Caco-2 (cell line): ENCODE measurements at regions not wholly inside any gene's neighbourhood (a gene's known extent, or its start where the extent isn't known, plus 50 kb on each side); places are given as distances from the start of the nearest gene placed in this dataset.

Source experiments
- BruUV-seq: library from RNA; stranded (reverse); fragments of 400-500 nt; replicated peaks from 2 replicates; lab custom pipeline; 2021; lab: Mats Ljungman, UMichigan
- CTCF ChIA-PET: fragments of 300-600 bp; sonication (Branson Sonifier 250); formaldehyde crosslinking; loops from one replicate; lab custom pipeline; 2022; ENCODE audit warnings: antibody characterized with exemption; lab: Charles Lee
- POLR2A ChIA-PET: fragments of 300-600 bp; sonication (Branson Sonifier 250); formaldehyde crosslinking; loops from one replicate; lab custom pipeline; 2022; ENCODE audit warnings: antibody characterized with exemption; lab: Charles Lee
- DNase-seq, 2 experiments: peaks; one replicate each; pipeline versions ENCODE4 v3.0.0 to v3.0.0-alpha.2; 2020 to 2022
- H3K27me3 ChIP-seq: replicated peaks from 2 replicates; pipeline ENCODE4 v1.6.0; 2011; ENCODE audit warnings: low read length; ENCODE audit not compliant: control insufficient read depth, insufficient read depth
- H3K36me3 ChIP-seq: 2 replicates; pipeline ENCODE4 v1.5.1; 2011; ENCODE audit warnings: low read length; ENCODE audit not compliant: control insufficient read depth, insufficient read depth
- H3K4me1 ChIP-seq: fragments of 250-450 bp; sonication (Bioruptor Pico); 2 replicates; pipeline ENCODE4 v1.5.1; 2020; ENCODE audit warnings: mild to moderate bottlenecking
- H3K4me3 ChIP-seq: 2 replicates; pipeline ENCODE4 v1.5.1; 2011; ENCODE audit warnings: low read depth, mild to moderate bottlenecking, control low read depth, low read length
- H3K9me3 ChIP-seq: fragments of 250-450 bp; sonication (Bioruptor Pico); 2 replicates; pipeline ENCODE4 v1.5.1; 2020; ENCODE audit warnings: mild to moderate bottlenecking, moderate library complexity
- H3K27ac Mint-ChIP-seq: one replicate; pipeline ENCODE4 v1.8.0; 2022; ENCODE audit warnings: mixed read lengths; ENCODE audit not compliant: unreplicated experiment
- H3K27me3 Mint-ChIP-seq: one replicate; pipeline ENCODE4 v1.8.0; 2022; ENCODE audit warnings: mixed read lengths; ENCODE audit not compliant: insufficient read depth, unreplicated experiment
- H3K36me3 Mint-ChIP-seq: one replicate; pipeline ENCODE4 v1.8.0; 2022; ENCODE audit warnings: mild to moderate bottlenecking, mixed read lengths; ENCODE audit not compliant: insufficient read depth, unreplicated experiment
- H3K4me1 Mint-ChIP-seq: one replicate; pipeline ENCODE4 v1.8.0; 2022; ENCODE audit warnings: low read depth, mixed read lengths; ENCODE audit not compliant: unreplicated experiment
- H3K4me3 Mint-ChIP-seq: one replicate; pipeline ENCODE4 v1.8.0; 2022; ENCODE audit warnings: mild to moderate bottlenecking, moderate library complexity, mixed read lengths; ENCODE audit not compliant: unreplicated experiment
- H3K9me3 Mint-ChIP-seq: one replicate; pipeline ENCODE4 v1.8.0; 2022; ENCODE audit warnings: mixed read lengths; ENCODE audit not compliant: unreplicated experiment
- CTCF ChIP-seq, 2 experiments: fragments of 200-600 bp in 1 of 2; IDR thresholded peaks; 1 replicate in 1 of 2; 2 replicates in 1 of 2; pipeline versions ENCODE4 v1.5.1 to v1.8.0; 2011 to 2022; ENCODE audit warnings: antibody characterized with exemption in 1 of 2, control low read depth in 1 of 2, inconsistent platforms in 1 of 2, low read depth in 1 of 2, low read length in 1 of 2, mild to moderate bottlenecking in 1 of 2, moderate library complexity in 1 of 2; ENCODE audit not compliant: insufficient read depth in 1 of 2, severe bottlenecking in 1 of 2, unreplicated experiment in 1 of 2
- intact Hi-C: fragments of 100-400 bp; cut with micrococcal nuclease; formaldehyde crosslinking; loops from one replicate; pipeline ENCODE4 v1.10.0; 2022; ENCODE audit not compliant: unreplicated experiment

GRCh38 chr13:104595511-104595910, 1529.3 kb upstream of the SLC10A2 start:
- BruUV-seq: no TSS peak
- TF ChIP-seq CTCF (IDR thresholded peaks at IDR 0.05; ENCODE audit: insufficient read depth in 1 of 2, low read depth in 1 of 2, low read length in 1 of 2, severe bottlenecking in 1 of 2, unreplicated experiment in 1 of 2): no peak
- no peaks in the 10 kb centered on the region for H3K9me3 ChIP-seq
- no peak overlapping the region for H3K27ac Mint-ChIP-seq
- H3K36me3 ChIP-seq: no peaks in the 10 kb centered on the region
- ChIA-PET CTCF (no interaction called here), POLR2A (no interaction called here)
- peaks cover 4% of the 10 kb centered on the region for H3K27me3 Mint-ChIP-seq
- peaks cover 4% of the 10 kb centered on the region; the same call in 1 of the 2 replicates for H3K4me1 ChIP-seq
- H3K36me3 Mint-ChIP-seq: no peaks in the 10 kb centered on the region
- H3K4me3 ChIP-seq: no peak overlapping the region
- intact Hi-C loops: no loop called here
- H3K9me3 Mint-ChIP-seq: no peaks in the 10 kb centered on the region
- no peak for DNase-seq
- H3K4me3 Mint-ChIP-seq: no peak overlapping the region
- no peaks in the 10 kb centered on the region for H3K27me3 ChIP-seq
- H3K4me1 Mint-ChIP-seq: no peaks in the 10 kb centered on the region

GRCh38 chr13:104594806-104595205, 1528.6 kb upstream of the SLC10A2 start:
- intact Hi-C loops: no loop called here
- H3K36me3 ChIP-seq: no peaks in the 10 kb centered on the region
- H3K9me3 ChIP-seq: no peaks in the 10 kb centered on the region
- Mint-ChIP-seq H3K4me1 (no peaks in the 10 kb centered on the region), H3K27ac (no peak overlapping the region), H3K4me3 (no peak overlapping the region), H3K9me3 (no peaks in the 10 kb centered on the region), H3K27me3 (peaks cover 2% of the 10 kb centered on the region), H3K36me3 (no peaks in the 10 kb centered on the region)
- ChIA-PET CTCF (no interaction called here), POLR2A (no interaction called here)
- no peak overlapping the region for H3K4me3 ChIP-seq
- H3K4me1 ChIP-seq: peaks cover 4% of the 10 kb centered on the region; the same call in 1 of the 2 replicates
- no peak for DNase-seq
- H3K27me3 ChIP-seq: no peaks in the 10 kb centered on the region
- BruUV-seq: no TSS peak
- no peak for TF ChIP-seq CTCF (IDR thresholded peaks at IDR 0.05; ENCODE audit: insufficient read depth in 1 of 2, low read depth in 1 of 2, low read length in 1 of 2, severe bottlenecking in 1 of 2, unreplicated experiment in 1 of 2)

GRCh38 chr13:104593693-104594092, 1527.5 kb upstream of the SLC10A2 start:
- H3K4me1 Mint-ChIP-seq: no peaks in the 10 kb centered on the region
- no peak overlapping the region for H3K27ac Mint-ChIP-seq
- DNase-seq: no peak
- peaks cover 4% of the 10 kb centered on the region; the same call in 1 of the 2 replicates for H3K4me1 ChIP-seq
- H3K4me3 Mint-ChIP-seq: no peak overlapping the region
- H3K36me3 ChIP-seq: no peaks in the 10 kb centered on the region
- H3K36me3 Mint-ChIP-seq: no peaks in the 10 kb centered on the region
- ChIA-PET POLR2A (no interaction called here), CTCF (no interaction called here)
- H3K27me3 Mint-ChIP-seq: peaks cover 2% of the 10 kb centered on the region
- no peaks in the 10 kb centered on the region for H3K9me3 ChIP-seq
- no TSS peak for BruUV-seq
- no peaks in the 10 kb centered on the region for H3K9me3 Mint-ChIP-seq
- H3K27me3 ChIP-seq: no peaks in the 10 kb centered on the region
- TF ChIP-seq CTCF (IDR thresholded peaks at IDR 0.05; ENCODE audit: insufficient read depth in 1 of 2, low read depth in 1 of 2, low read length in 1 of 2, severe bottlenecking in 1 of 2, unreplicated experiment in 1 of 2): no peak
- intact Hi-C loops: no loop called here
- no peak overlapping the region for H3K4me3 ChIP-seq
